ENCODE measurements at regions not wholly inside any gene's neighbourhood (a gene's known extent, or its start where the extent isn't known, plus 50 kb on each side); places are given as distances from the start of the nearest gene placed in this dataset.

DNA sequence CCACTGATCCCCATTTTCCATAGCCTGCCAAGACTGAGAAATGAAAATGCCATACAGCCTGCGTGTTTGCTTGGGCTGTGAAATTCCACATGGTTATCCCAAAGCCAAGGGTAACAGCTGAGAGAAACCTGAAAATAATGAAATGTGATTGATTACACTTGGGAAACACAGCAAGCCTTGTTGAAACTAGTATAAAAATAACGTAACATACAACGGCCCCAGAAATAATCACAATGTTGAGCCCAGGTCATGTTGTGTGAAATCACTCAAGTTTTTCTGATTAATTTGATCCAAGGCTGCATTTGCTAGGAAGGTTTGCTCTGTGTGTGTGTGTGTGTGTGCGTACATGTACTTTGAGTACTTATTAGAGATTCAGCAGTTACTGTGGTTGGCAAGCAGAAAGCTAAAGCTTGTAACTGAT lies 269.0 kb downstream of the OXSM start:
- ChIA-PET CTCF (ENCODE audit: low intra/inter-chr PET ratio, low total read pairs) (no interaction called here), POLR2A (no interaction called here)
- H3K9me3 ChIP-seq (ENCODE audit: low read length) = peaks cover 59% of the 10 kb centered on the region
- DNase-seq (ENCODE audit: low spot score) = no peak
- TF ChIP-seq ARNT2 (CRISPR knock-in tag; IDR thresholded peaks at IDR 0.05; ENCODE audit: low read depth) (no peak), SNAPC5 (CRISPR knock-in tag; IDR thresholded peaks at IDR 0.05; ENCODE audit: borderline replicate concordance) (no peak), ZNF687 (CRISPR knock-in tag; IDR thresholded peaks at IDR 0.05) (no peak), ATF7 (IDR thresholded peaks at IDR 0.05) (no peak), ATF7 (CRISPR knock-in tag; IDR thresholded peaks at IDR 0.05) (no peak)
- in situ Hi-C loops (cut with HindIII; ENCODE audit: extremely low pct_ligation_motif_present, low pct_unique_long_range_greater_than_20kb) = no loop called here
- no TSS peak for BruUV-seq (replicated peaks)
- H3K4me1 ChIP-seq (ENCODE audit: insufficient read depth, low read length) = no peaks in the 10 kb centered on the region
- 9% methylated on average over 4 of the region's 4 CpGs for WGBS (ENCODE audit: low lambda C conversion rate)
- no peak overlapping the region for H3K27ac ChIP-seq (ENCODE audit: extremely low read length, insufficient read depth, low read length)
- H3K4me3 ChIP-seq (replicated peaks in 1 of 3; ENCODE audit: insufficient read depth in 1 of 3, low read depth in 2 of 3, low read length in 3 of 3) = no peak overlapping the region
- no peaks in the 10 kb centered on the region for H3K36me3 ChIP-seq (replicated peaks in 1 of 2; ENCODE audit: control insufficient read depth in 1 of 2, insufficient read depth in 2 of 2, low read length in 2 of 2)
- H3K9ac ChIP-seq (ENCODE audit: insufficient read depth, low read depth, low read length) = no peak overlapping the region
- H3K27me3 ChIP-seq (ENCODE audit: control insufficient read depth in 1 of 2, insufficient read depth in 2 of 2, low read length in 2 of 2) = no peaks in the 10 kb centered on the region
- H2AFZ ChIP-seq (ENCODE audit: low read length) = no peak overlapping the region
- intact Hi-C loops (cut with micrococcal nuclease; ENCODE audit: unreplicated experiment) = no loop called here
- no peak for FAIRE-seq
- no peak overlapping the region for H3K4me2 ChIP-seq (ENCODE audit: low read depth, low read length)
- H4K20me1 ChIP-seq (ENCODE audit: insufficient read depth, low read length) = no peaks in the 10 kb centered on the region
- no peaks in the 10 kb centered on the region for H3K79me2 ChIP-seq (ENCODE audit: insufficient read depth, low read length)
- no peak for ATAC-seq

DNA sequence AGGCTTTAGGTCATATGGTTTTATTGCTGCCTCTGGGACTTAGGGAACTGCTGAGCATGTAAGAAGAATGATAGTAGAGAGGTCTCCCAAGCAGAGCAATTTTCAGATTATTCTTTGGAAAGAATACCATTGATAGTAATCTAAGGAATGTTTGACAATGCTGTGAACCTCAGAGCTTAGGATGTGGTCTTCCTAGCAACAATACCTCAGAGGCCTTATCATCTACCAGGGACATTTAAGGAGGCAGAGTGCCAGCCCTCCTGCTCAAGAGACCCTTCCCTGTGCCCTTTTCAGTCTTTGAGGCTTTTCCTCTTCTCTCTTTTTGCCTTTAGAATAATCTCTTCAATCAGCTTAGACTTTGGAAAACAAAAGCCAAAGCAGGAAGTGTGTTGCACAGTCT lies 272.1 kb downstream of the OXSM start:
- CTCF ChIA-PET (ENCODE audit: low intra/inter-chr PET ratio, low total read pairs) = no interaction called here
- no peak for FAIRE-seq
- POLR2A ChIA-PET = no interaction called here
- BruUV-seq (replicated peaks) = no TSS peak
- H3K9me3 ChIP-seq (ENCODE audit: low read length) = peaks cover 36% of the 10 kb centered on the region; the same call in 1 of the 2 replicates
- no peak overlapping the region for H2AFZ ChIP-seq (ENCODE audit: low read length)
- DNase-seq (ENCODE audit: low spot score) = no peak
- ATAC-seq = no peak
- H3K79me2 ChIP-seq (ENCODE audit: insufficient read depth, low read length) = no peaks in the 10 kb centered on the region
- intact Hi-C loops (cut with micrococcal nuclease; ENCODE audit: unreplicated experiment) (no loop called here), in situ Hi-C loops (cut with HindIII; ENCODE audit: extremely low pct_ligation_motif_present, low pct_unique_long_range_greater_than_20kb) (no loop called here)
- H3K36me3 ChIP-seq (replicated peaks in 1 of 2; ENCODE audit: control insufficient read depth in 1 of 2, insufficient read depth in 2 of 2, low read length in 2 of 2) = no peaks in the 10 kb centered on the region
- no peak overlapping the region for H3K27ac ChIP-seq (ENCODE audit: extremely low read length, insufficient read depth, low read length)
- H3K4me3 ChIP-seq (replicated peaks in 1 of 3; ENCODE audit: insufficient read depth in 1 of 3, low read depth in 2 of 3, low read length in 3 of 3) = no peak overlapping the region
- no peak overlapping the region for H3K9ac ChIP-seq (ENCODE audit: insufficient read depth, low read depth, low read length)
- no peaks in the 10 kb centered on the region for H3K27me3 ChIP-seq (ENCODE audit: control insufficient read depth in 1 of 2, insufficient read depth in 2 of 2, low read length in 2 of 2)
- no peaks in the 10 kb centered on the region for H3K4me1 ChIP-seq (ENCODE audit: insufficient read depth, low read length)
- H3K4me2 ChIP-seq (ENCODE audit: low read depth, low read length) = no peak overlapping the region
- no peaks in the 10 kb centered on the region for H4K20me1 ChIP-seq (ENCODE audit: insufficient read depth, low read length)
- no peak for TF ChIP-seq TAF15 (IDR thresholded peaks at IDR 0.05; ENCODE audit: low read depth, low read length, poor library complexity, severe bottlenecking)
- no peak for TF ChIP-seq ZNF253 (CRISPR knock-in tag; IDR thresholded peaks at IDR 0.05; ENCODE audit: borderline replicate concordance)
- TF ChIP-seq SIX4 (CRISPR knock-in tag; IDR thresholded peaks at IDR 0.05) = no peak
- TF ChIP-seq TOE1 (CRISPR knock-in tag; IDR thresholded peaks at IDR 0.05) = no peak
- TF ChIP-seq, protein P1, sequence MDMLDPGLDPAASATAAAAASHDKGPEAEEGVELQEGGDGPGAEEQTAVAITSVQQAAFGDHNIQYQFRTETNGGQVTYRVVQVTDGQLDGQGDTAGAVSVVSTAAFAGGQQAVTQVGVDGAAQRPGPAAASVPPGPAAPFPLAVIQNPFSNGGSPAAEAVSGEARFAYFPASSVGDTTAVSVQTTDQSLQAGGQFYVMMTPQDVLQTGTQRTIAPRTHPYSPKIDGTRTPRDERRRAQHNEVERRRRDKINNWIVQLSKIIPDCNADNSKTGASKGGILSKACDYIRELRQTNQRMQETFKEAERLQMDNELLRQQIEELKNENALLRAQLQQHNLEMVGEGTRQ (IDR thresholded peaks at IDR 0.05; ENCODE audit: low read depth, low read length) = no peak
- TF ChIP-seq, protein P1 (CRISPR knock-in tag; IDR thresholded peaks at IDR 0.05; ENCODE audit: borderline replicate concordance) = no peak
- TF ChIP-seq WIZ (CRISPR knock-in tag; IDR thresholded peaks at IDR 0.05) = no peak
- TF ChIP-seq BORCS8-MEF2B (CRISPR knock-in tag; IDR thresholded peaks at IDR 0.05) = no peak
- no peak for TF ChIP-seq ZNF878 (CRISPR knock-in tag; IDR thresholded peaks at IDR 0.05)
- TF ChIP-seq ZNF33B (CRISPR knock-in tag; IDR thresholded peaks at IDR 0.05) = no peak

Data from HepG2 (cell line).